ENCODE measurements at regions not wholly inside any gene's neighbourhood (a gene's known extent, or its start where the extent isn't known, plus 50 kb on each side); places are given as distances from the start of the nearest gene placed in this dataset.
"Not testable (repeated sequence)": the region's sequence is repeated elsewhere in the genome, so short reads cannot be mapped to it uniquely, and the experiment has no call there.

GRCh38 chr4:162878096-162878495, 288.6 kb downstream of the NAF1 start:
- Histone ChIP-seq H3K9ac (ENCODE audit: insufficient read length) (no peak overlapping the region), H3K36me3 (ENCODE audit: insufficient read depth, low read length) (no peaks in the 10 kb centered on the region), H3K27ac (no peak overlapping the region), H3K4me3 (no peak overlapping the region), H3K9me3 (ENCODE audit: low read depth, low read length) (no peaks in the 10 kb centered on the region)
- TF ChIP-seq EZH2 (IDR thresholded peaks at IDR 0.05) (no peak), POLR2AphosphoS5 (IDR thresholded peaks at IDR 0.05; ENCODE audit: borderline replicate concordance, low read depth, low read length) (no peak), FOXP2 (optimal IDR thresholded peaks at IDR 0.05; ENCODE audit: control extremely low read depth, extremely low read length, insufficient read depth) (no peak)
- no peak for DNase-seq (ENCODE audit: low read depth, low spot score)

- no peaks in the 10 kb centered on the region for H3K9me3 ChIP-seq (ENCODE audit: low read depth, low read length)
- no peak overlapping the region for H3K9ac ChIP-seq (ENCODE audit: insufficient read length)
- H3K4me3 ChIP-seq = no peak overlapping the region
- DNase-seq (ENCODE audit: low read depth, low spot score) = no peak
- H3K36me3 ChIP-seq (ENCODE audit: insufficient read depth, low read length) = no peaks in the 10 kb centered on the region
- H3K27ac ChIP-seq = no peak overlapping the region
- no peak for TF ChIP-seq POLR2AphosphoS5 (IDR thresholded peaks at IDR 0.05; ENCODE audit: borderline replicate concordance, low read depth, low read length)
- TF ChIP-seq FOXP2 (optimal IDR thresholded peaks at IDR 0.05; ENCODE audit: control extremely low read depth, extremely low read length, insufficient read depth) = no peak
- no peak for TF ChIP-seq EZH2 (IDR thresholded peaks at IDR 0.05)
These were observed 291.9 kb downstream of the NAF1 start for GRCh38 chr4:162874748-162875147.

DNA sequence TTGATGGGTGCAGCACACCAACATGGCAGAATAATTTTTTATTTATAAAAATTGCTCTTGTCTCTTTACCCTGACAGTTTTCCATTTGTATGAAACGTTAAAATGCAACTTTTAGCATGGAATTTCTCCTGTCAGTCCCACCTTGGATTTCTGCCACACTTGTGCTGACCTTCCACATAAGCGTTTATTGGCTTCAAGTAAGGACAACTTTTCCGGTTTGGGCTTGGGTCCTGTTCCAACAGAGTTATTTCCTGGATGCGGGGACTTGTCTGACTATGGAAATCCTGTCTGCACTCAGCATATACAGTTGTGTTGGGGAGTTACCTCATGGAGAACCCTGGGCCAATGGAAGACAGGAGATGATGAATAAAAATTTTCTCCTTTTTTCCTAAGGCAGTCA, 294.7 kb downstream of the NAF1 start:
- Histone ChIP-seq H3K9ac (ENCODE audit: insufficient read length) (no peak overlapping the region), H3K9me3 (ENCODE audit: low read depth, low read length) (no peaks in the 10 kb centered on the region), H3K27ac (no peak overlapping the region), H3K36me3 (ENCODE audit: insufficient read depth, low read length) (no peaks in the 10 kb centered on the region), H3K4me3 (no peak overlapping the region)
- no peak for TF ChIP-seq POLR2AphosphoS5 (IDR thresholded peaks at IDR 0.05; ENCODE audit: borderline replicate concordance, low read depth, low read length)
- DNase-seq (ENCODE audit: low read depth, low spot score) = no peak

GRCh38 chr4:162869157-162869556, 297.5 kb downstream of the NAF1 start:
- TF ChIP-seq FOXP2 (optimal IDR thresholded peaks at IDR 0.05; ENCODE audit: control extremely low read depth, extremely low read length, insufficient read depth) = no peak
- TF ChIP-seq EZH2 (IDR thresholded peaks at IDR 0.05) = no peak
- TF ChIP-seq POLR2AphosphoS5 (IDR thresholded peaks at IDR 0.05; ENCODE audit: borderline replicate concordance, low read depth, low read length) = no peak
- Histone ChIP-seq H3K9me3 (ENCODE audit: low read depth, low read length) (no peaks in the 10 kb centered on the region), H3K4me3 (no peak overlapping the region), H3K27ac (no peak overlapping the region), H3K9ac (ENCODE audit: insufficient read length) (no peak overlapping the region), H3K36me3 (ENCODE audit: insufficient read depth, low read length) (no peaks in the 10 kb centered on the region)
- DNase-seq (ENCODE audit: low read depth, low spot score) = no peak

GRCh38 chr4:162866565-162866964, 300.1 kb downstream of the NAF1 start:
- Histone ChIP-seq H3K36me3 (ENCODE audit: insufficient read depth, low read length) (no peaks in the 10 kb centered on the region), H3K27ac (no peak overlapping the region), H3K9me3 (ENCODE audit: low read depth, low read length) (no peaks in the 10 kb centered on the region), H3K9ac (ENCODE audit: insufficient read length) (no peak overlapping the region), H3K4me3 (no peak overlapping the region)
- DNase-seq (ENCODE audit: low read depth, low spot score) = no peak
- TF ChIP-seq POLR2AphosphoS5 (IDR thresholded peaks at IDR 0.05; ENCODE audit: borderline replicate concordance, low read depth, low read length) = no peak
- no peak for TF ChIP-seq EZH2 (IDR thresholded peaks at IDR 0.05)
- TF ChIP-seq FOXP2 (optimal IDR thresholded peaks at IDR 0.05; ENCODE audit: control extremely low read depth, extremely low read length, insufficient read depth) = no peak

- DNase-seq (ENCODE audit: low read depth, low spot score) = no peak
- H3K9me3 ChIP-seq (ENCODE audit: low read depth, low read length) = no peaks in the 10 kb centered on the region
- H3K9ac ChIP-seq (ENCODE audit: insufficient read length) = no peak overlapping the region
- TF ChIP-seq FOXP2 (optimal IDR thresholded peaks at IDR 0.05; ENCODE audit: control extremely low read depth, extremely low read length, insufficient read depth) (no peak), EZH2 (IDR thresholded peaks at IDR 0.05) (no peak), POLR2AphosphoS5 (IDR thresholded peaks at IDR 0.05; ENCODE audit: borderline replicate concordance, low read depth, low read length) (no peak)
- no peak overlapping the region for H3K4me3 ChIP-seq
- no peak overlapping the region for H3K27ac ChIP-seq
- H3K36me3 ChIP-seq (ENCODE audit: insufficient read depth, low read length) = no peaks in the 10 kb centered on the region
These were observed 301.6 kb downstream of the NAF1 start for GRCh38 chr4:162865102-162865501.

DNA sequence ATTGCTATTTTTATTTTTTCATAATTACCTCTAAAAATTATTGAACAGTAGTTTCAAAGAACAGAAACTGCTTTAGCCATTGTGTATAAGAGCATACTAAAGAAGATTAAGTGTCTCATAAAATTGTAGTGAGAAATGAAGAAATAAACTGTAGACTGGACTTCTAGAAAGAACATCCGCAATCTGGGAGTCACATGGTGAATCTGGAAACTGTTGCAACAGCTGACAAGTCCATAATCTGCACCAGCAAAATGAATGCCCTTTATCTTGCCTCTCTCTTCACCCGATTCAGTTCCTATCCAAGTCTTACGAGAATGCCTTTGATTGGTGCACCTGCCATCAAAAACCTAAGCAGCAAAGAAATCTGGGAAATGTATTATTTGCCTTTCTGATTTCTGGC, 312.9 kb downstream of the NAF1 start:
- no peak overlapping the region for H3K27ac ChIP-seq
- H3K9me3 ChIP-seq (ENCODE audit: low read depth, low read length) = no peaks in the 10 kb centered on the region
- no peak for TF ChIP-seq FOXP2 (optimal IDR thresholded peaks at IDR 0.05; ENCODE audit: control extremely low read depth, extremely low read length, insufficient read depth)
- no peak for TF ChIP-seq EZH2 (IDR thresholded peaks at IDR 0.05)
- no peak for TF ChIP-seq POLR2AphosphoS5 (IDR thresholded peaks at IDR 0.05; ENCODE audit: borderline replicate concordance, low read depth, low read length)
- H3K4me3 ChIP-seq = no peak overlapping the region
- H3K9ac ChIP-seq (ENCODE audit: insufficient read length) = no peak overlapping the region
- H3K36me3 ChIP-seq (ENCODE audit: insufficient read depth, low read length) = no peaks in the 10 kb centered on the region
- DNase-seq (ENCODE audit: low read depth, low spot score) = no peak

GRCh38 chr4:162852642-162853041, 314.0 kb downstream of the NAF1 start:
- TF ChIP-seq FOXP2 (optimal IDR thresholded peaks at IDR 0.05; ENCODE audit: control extremely low read depth, extremely low read length, insufficient read depth) = no peak
- TF ChIP-seq EZH2 (IDR thresholded peaks at IDR 0.05) = no peak
- no peak for TF ChIP-seq POLR2AphosphoS5 (IDR thresholded peaks at IDR 0.05; ENCODE audit: borderline replicate concordance, low read depth, low read length)
- DNase-seq (ENCODE audit: low read depth, low spot score) = no peak
- Histone ChIP-seq H3K4me3 (no peak overlapping the region), H3K27ac (no peak overlapping the region), H3K9me3 (ENCODE audit: low read depth, low read length) (no peaks in the 10 kb centered on the region), H3K9ac (ENCODE audit: insufficient read length) (no peak overlapping the region), H3K36me3 (ENCODE audit: insufficient read depth, low read length) (no peaks in the 10 kb centered on the region)

GRCh38 chr4:162851241-162851758, 315.4 kb downstream of the NAF1 start:
- DNase-seq (ENCODE audit: low read depth, low spot score); H3K4me3 ChIP-seq; H3K36me3 ChIP-seq (ENCODE audit: insufficient read depth, low read length); H3K27ac ChIP-seq; H3K9me3 ChIP-seq (ENCODE audit: low read depth, low read length); H3K9ac ChIP-seq (ENCODE audit: insufficient read length): not testable (repeated sequence)

Measured in SK-N-MC (cell line).